IMR-90 (cell line): ENCODE measurements at regions not wholly inside any gene's neighbourhood (a gene's known extent, or its start where the extent isn't known, plus 50 kb on each side); places are given as distances from the start of the nearest gene placed in this dataset.

Experiments used
- ATAC-seq: fragments of 200-7000 bp; cut with Tn5 transposase; 2 replicates; pipeline ENCODE4 v1.9.1; 2020; ENCODE audit warnings: low read depth, mild to moderate bottlenecking, moderate library complexity
- BruUV-seq: library from RNA; stranded (reverse); fragments of 400-500 nt; replicated peaks from 2 replicates; lab custom pipeline; 2021; lab: Mats Ljungman, UMichigan
- CTCF ChIA-PET: fragments of 300-600 bp; formaldehyde crosslinking; extraction: SDS; loops from one replicate; lab custom pipeline; 2021; ENCODE audit warnings: antibody characterized with exemption; lab: Yijun Ruan, JAX
- POLR2A ChIA-PET: fragments of 300-600 bp; sonication (Branson Sonifier 250); formaldehyde crosslinking; loops from one replicate; lab custom pipeline; 2022; ENCODE audit warnings: antibody characterized with exemption; ENCODE audit not compliant: unreplicated experiment; lab: Charles Lee
- DNase-seq: peaks from one replicate; pipeline ENCODE4 v3.0.0; 2013
- H2AFZ ChIP-seq: replicated peaks from 2 replicates; pipeline ENCODE3; 2013; ENCODE audit warnings: low read length, mild to moderate bottlenecking; ENCODE audit not compliant: poor library complexity
- H2AK5ac ChIP-seq: 2 replicates; pipeline ENCODE4 v1.6.1; 2013; ENCODE audit warnings: low read depth, low read length, inconsistent platforms
- H2AK9ac ChIP-seq: replicated peaks from 2 replicates; pipeline ENCODE3; 2013; ENCODE audit warnings: mild to moderate bottlenecking, low read depth, low read length, moderate library complexity; ENCODE audit not compliant: poor library complexity
- H2BK120ac ChIP-seq: 2 replicates; pipeline ENCODE4 v1.6.1; 2013; ENCODE audit warnings: low read depth, low read length, inconsistent platforms
- H2BK15ac ChIP-seq: 3 replicates; pipeline ENCODE4 v1.6.1; 2013; ENCODE audit warnings: low read depth, low read length, inconsistent platforms
- H2BK20ac ChIP-seq: 2 replicates; pipeline ENCODE4 v1.6.1; 2013; ENCODE audit warnings: low read depth, mild to moderate bottlenecking, inconsistent platforms, low read length, moderate library complexity
- H2BK5ac ChIP-seq: 2 replicates; pipeline ENCODE4 v1.6.1; 2013; ENCODE audit warnings: mild to moderate bottlenecking, low read depth, low read length, inconsistent platforms; ENCODE audit not compliant: poor library complexity, severe bottlenecking
- H3K14ac ChIP-seq: replicated peaks from 2 replicates; pipeline ENCODE4 v1.6.1; 2013; ENCODE audit warnings: low read depth, low read length, inconsistent platforms
- H3K18ac ChIP-seq: 2 replicates; pipeline ENCODE4 v1.6.1; 2013; ENCODE audit warnings: low read depth, low read length, control low read depth
- H3K23ac ChIP-seq: 2 replicates; pipeline ENCODE4 v1.6.1; 2013; ENCODE audit warnings: low read depth, low read length, inconsistent platforms
- H3K27ac ChIP-seq: 2 replicates; pipeline ENCODE4 v1.5.1; 2013; ENCODE audit warnings: mild to moderate bottlenecking, control low read depth, low read length; ENCODE audit not compliant: insufficient read depth
- H3K27me3 ChIP-seq: 2 replicates; pipeline ENCODE4 v1.6.1; 2013; ENCODE audit warnings: low read length; ENCODE audit not compliant: control insufficient read depth, insufficient read depth
- H3K36me3 ChIP-seq: 2 replicates; pipeline ENCODE4 v1.6.1; 2013; ENCODE audit warnings: low read length, mixed read lengths; ENCODE audit not compliant: control insufficient read depth, insufficient read depth
- H3K4ac ChIP-seq: 2 replicates; pipeline ENCODE4 v1.6.1; 2013; ENCODE audit warnings: low read depth, low read length, inconsistent platforms
- H3K4me1 ChIP-seq: 2 replicates; pipeline ENCODE4 v1.6.1; 2013; ENCODE audit warnings: low read length, mixed read lengths; ENCODE audit not compliant: control insufficient read depth, insufficient read depth
- H3K4me2 ChIP-seq: 2 replicates; pipeline ENCODE4 v1.6.1; 2013; ENCODE audit warnings: low read depth, mild to moderate bottlenecking, control low read depth, low read length, moderate library complexity
- H3K4me3 ChIP-seq: 2 replicates; pipeline ENCODE4 v1.5.1; 2013; ENCODE audit warnings: low read depth, mild to moderate bottlenecking, control low read depth, low read length, moderate library complexity; ENCODE audit not compliant: insufficient read depth
- H3K56ac ChIP-seq: 2 replicates; pipeline ENCODE4 v1.6.1; 2013; ENCODE audit warnings: low read length, inconsistent platforms; ENCODE audit not compliant: insufficient read depth; ENCODE audit errors: extremely low read depth
- H3K79me1 ChIP-seq, 2 experiments: 2 replicates each; pipeline ENCODE4 v1.6.1; 2013; ENCODE audit warnings: low read length in 2 of 2, inconsistent platforms in 1 of 2, low read depth in 1 of 2
- H3K9ac ChIP-seq: 2 replicates; pipeline ENCODE4 v1.6.1; 2013; ENCODE audit warnings: low read depth, low read length, control low read depth
- H3K9me1 ChIP-seq: 2 replicates; pipeline ENCODE4 v1.6.1; 2013; ENCODE audit warnings: low read length, inconsistent platforms; ENCODE audit not compliant: insufficient read depth
- H3K9me3 ChIP-seq: 2 replicates; pipeline ENCODE4 v1.6.1; 2013; ENCODE audit warnings: low read length; ENCODE audit not compliant: control insufficient read depth, insufficient read depth
- H4K20me1 ChIP-seq: 2 replicates; pipeline ENCODE4 v1.6.1; 2013; ENCODE audit warnings: low read length, inconsistent platforms; ENCODE audit not compliant: insufficient read depth
- H4K5ac ChIP-seq: 2 replicates; pipeline ENCODE4 v1.6.1; 2013; ENCODE audit warnings: mild to moderate bottlenecking, low read depth, low read length, control low read depth
- H4K8ac ChIP-seq, 2 experiments: 2 replicates each; pipeline ENCODE4 v1.6.1; 2013; ENCODE audit warnings: low read depth in 2 of 2, low read length in 2 of 2, control low read depth in 1 of 2, inconsistent platforms in 1 of 2
- H4K91ac ChIP-seq: 2 replicates; pipeline ENCODE4 v1.6.1; 2013; ENCODE audit warnings: low read depth, low read length, inconsistent platforms; ENCODE audit not compliant: insufficient read depth
- BHLHE40 ChIP-seq: fragments of 150-350 bp; IDR thresholded peaks from 2 replicates; pipeline ENCODE4 v1.6.1; 2016; ENCODE audit warnings: mild to moderate bottlenecking, low read depth, low read length
- CHD1 ChIP-seq: IDR thresholded peaks from 2 replicates; pipeline ENCODE4 v1.6.1; 2012; ENCODE audit warnings: low read depth, low read length, improper control_type of control experiment
- FOS ChIP-seq: fragments of 150-350 bp; IDR thresholded peaks from 2 replicates; pipeline ENCODE4 v1.6.1; 2016; ENCODE audit warnings: low read depth, low read length
- NFE2L2 ChIP-seq: fragments of 150-350 bp; IDR thresholded peaks from 2 replicates; pipeline ENCODE4 v1.6.1; 2016; ENCODE audit warnings: low read depth, mild to moderate bottlenecking, low read length
- POLR2A ChIP-seq: IDR thresholded peaks from 2 replicates; pipeline ENCODE4 v1.6.1; 2012; ENCODE audit warnings: mild to moderate bottlenecking, low read depth, low read length
- RAD21 ChIP-seq: IDR thresholded peaks from 2 replicates; pipeline ENCODE4 v1.6.1; 2012; ENCODE audit warnings: low read length, improper control_type of control experiment
- RCOR1 ChIP-seq: IDR thresholded peaks from 2 replicates; pipeline ENCODE4 v1.6.1; 2012; ENCODE audit warnings: mild to moderate bottlenecking, low read length, improper control_type of control experiment; ENCODE audit not compliant: insufficient replicate concordance
- RFX5 ChIP-seq: IDR thresholded peaks from 2 replicates; pipeline ENCODE4 v1.8.0; 2012; ENCODE audit warnings: low read depth, mild to moderate bottlenecking, low read length, moderate library complexity
- SMC3 ChIP-seq: fragments of 150-350 bp; IDR thresholded peaks from 2 replicates; pipeline ENCODE4 v1.6.1; 2016; ENCODE audit warnings: low read depth, mild to moderate bottlenecking, antibody characterized with exemption, low read length, moderate library complexity
- WGBS, 2 experiments: methylation state at CpG; one replicate each; pipeline versions ENCODE4 v1.1.5 to v1.1.7; 2013; ENCODE audit warnings: missing lambda C conversion rate in 2 of 2; ENCODE audit not compliant: insufficient read length in 1 of 2; ENCODE audit errors: extremely low coverage in 2 of 2; 5-methylcytosine and 5-hydroxymethylcytosine counted together
- dilution Hi-C: fragments of 300-500 bp; cut with HindIII; formaldehyde crosslinking; loops from one replicate; pipeline ENCODE4 v1.14.3; 2018; ENCODE audit warnings: low sequenced_read_pairs; ENCODE audit not compliant: unreplicated experiment
- in situ Hi-C: fragments of 300-500 bp; cut with MboI; formaldehyde crosslinking; loops from 3 replicates; pipeline ENCODE4 v1.14.3; 2019; ENCODE audit warnings: low sequenced_read_pairs, inconsistent platforms, mixed read lengths
- intact Hi-C: fragments of 100-400 bp; cut with micrococcal nuclease; formaldehyde crosslinking; loops from 2 replicates; pipeline ENCODE4 v1.10.0; 2022
- TF ChIP-seq, protein P1 (sequence below): conservative IDR thresholded peaks from 2 replicates; pipeline ENCODE4 v1.5.1; 2012; ENCODE audit warnings: mild to moderate bottlenecking, low read depth, low read length, improper control_type of control experiment

DNA sequence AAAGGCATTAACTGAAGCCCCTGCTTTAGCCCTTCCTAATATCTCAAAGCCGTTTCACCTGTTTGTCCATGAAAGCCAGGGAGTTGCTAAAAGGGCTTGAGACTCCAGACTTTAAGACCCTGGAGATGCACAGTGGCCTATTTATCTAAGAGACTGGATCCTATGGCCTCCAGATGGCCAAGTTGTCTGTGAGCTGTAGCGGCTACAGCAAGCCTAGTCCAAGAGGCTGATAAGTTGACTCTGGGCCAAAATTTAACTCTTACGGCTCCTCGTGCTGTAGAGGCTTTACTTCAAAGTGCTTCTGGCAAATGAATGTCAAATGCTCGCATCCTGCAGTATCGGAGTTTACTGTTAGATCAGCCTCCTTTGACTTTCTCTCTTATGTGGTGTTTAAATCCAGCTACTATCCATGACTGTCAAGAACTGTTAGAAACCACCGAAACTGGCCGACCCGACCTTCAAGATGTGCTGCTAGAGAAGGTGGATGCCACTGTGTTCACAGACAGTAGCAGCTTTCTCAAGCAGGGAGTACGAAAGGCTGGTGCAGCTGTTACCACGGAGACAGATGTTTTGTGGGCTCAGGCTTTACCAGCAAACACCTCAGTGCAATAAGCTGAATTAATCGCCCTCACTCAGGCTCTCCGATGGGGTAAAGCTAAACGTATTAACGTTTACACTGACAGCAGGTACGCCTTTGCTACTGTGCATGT is 336.7 kb upstream of the CNTNAP5 start:
- Histone ChIP-seq H3K4ac (no peak overlapping the region), H3K18ac (no peak overlapping the region), H3K36me3 (no peaks in the 10 kb centered on the region), H4K91ac (no peak overlapping the region), H3K27me3 (no peaks in the 10 kb centered on the region), H2BK120ac (no peak overlapping the region), H3K27ac (no peak overlapping the region), H4K5ac (no peak overlapping the region), H4K20me1 (no peaks in the 10 kb centered on the region), H3K9me1 (no peaks in the 10 kb centered on the region), H3K79me1 (no peaks in the 10 kb centered on the region), H3K4me2 (no peak overlapping the region), H3K4me3 (no peak overlapping the region), H2AFZ (no peak overlapping the region), H3K4me1 (no peaks in the 10 kb centered on the region), H3K56ac (no peak overlapping the region), H2AK5ac (no peak overlapping the region), H3K23ac (no peak overlapping the region), H4K8ac (no peak overlapping the region), H2BK15ac (no peak overlapping the region), H2BK5ac (no peak overlapping the region), H3K14ac (no peak overlapping the region), H2AK9ac (no peak overlapping the region), H2BK20ac (no peak overlapping the region), H3K9ac (no peak overlapping the region), H3K9me3 (peaks cover 13% of the 10 kb centered on the region)
- intact Hi-C loops = no loop called here
- WGBS, 2 experiments = 11% methylated on average over 6 of the region's 16 CpGs; no CpG with 5 or more reads in 1 of the 2 experiments
- ChIA-PET CTCF (no interaction called here), POLR2A (no interaction called here)
- DNase-seq = no peak
- in situ Hi-C loops = no loop called here
- dilution Hi-C loops = no loop called here
- no TSS peak for BruUV-seq
- TF ChIP-seq NFE2L2 (no peak), CHD1 (no peak), POLR2A (no peak), FOS (no peak), RAD21 (no peak), SMC3 (no peak), RFX5 (no peak), RCOR1 (no peak), BHLHE40 (no peak)
- TF ChIP-seq, protein P1, sequence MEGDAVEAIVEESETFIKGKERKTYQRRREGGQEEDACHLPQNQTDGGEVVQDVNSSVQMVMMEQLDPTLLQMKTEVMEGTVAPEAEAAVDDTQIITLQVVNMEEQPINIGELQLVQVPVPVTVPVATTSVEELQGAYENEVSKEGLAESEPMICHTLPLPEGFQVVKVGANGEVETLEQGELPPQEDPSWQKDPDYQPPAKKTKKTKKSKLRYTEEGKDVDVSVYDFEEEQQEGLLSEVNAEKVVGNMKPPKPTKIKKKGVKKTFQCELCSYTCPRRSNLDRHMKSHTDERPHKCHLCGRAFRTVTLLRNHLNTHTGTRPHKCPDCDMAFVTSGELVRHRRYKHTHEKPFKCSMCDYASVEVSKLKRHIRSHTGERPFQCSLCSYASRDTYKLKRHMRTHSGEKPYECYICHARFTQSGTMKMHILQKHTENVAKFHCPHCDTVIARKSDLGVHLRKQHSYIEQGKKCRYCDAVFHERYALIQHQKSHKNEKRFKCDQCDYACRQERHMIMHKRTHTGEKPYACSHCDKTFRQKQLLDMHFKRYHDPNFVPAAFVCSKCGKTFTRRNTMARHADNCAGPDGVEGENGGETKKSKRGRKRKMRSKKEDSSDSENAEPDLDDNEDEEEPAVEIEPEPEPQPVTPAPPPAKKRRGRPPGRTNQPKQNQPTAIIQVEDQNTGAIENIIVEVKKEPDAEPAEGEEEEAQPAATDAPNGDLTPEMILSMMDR = no peak
- no peak for ATAC-seq
